ENCODE measurements at regions not wholly inside any gene's neighbourhood (a gene's known extent, or its start where the extent isn't known, plus 50 kb on each side); places are given as distances from the start of the nearest gene placed in this dataset.

GRCh38 chr9:117595650-117596049 is 108.6 kb upstream of the TLR4 start:
- Mint-ChIP-seq H3K36me3 (ENCODE audit: low read depth) (no peaks in the 10 kb centered on the region), H3K4me3 (ENCODE audit: low read depth) (no peak overlapping the region), H3K9me3 (peaks cover 4% of the 10 kb centered on the region), H3K4me1 (ENCODE audit: low read depth) (no peaks in the 10 kb centered on the region), H3K27ac (no peak overlapping the region), H3K27me3 (ENCODE audit: low read depth) (no peaks in the 10 kb centered on the region)
- no peak for DNase-seq (ENCODE audit: low spot score)
- intact Hi-C loops (cut with micrococcal nuclease) = no loop called here

GRCh38 chr9:117587263-117587662 is 116.9 kb upstream of the TLR4 start:
- no peak overlapping the region for H3K27ac Mint-ChIP-seq
- no peak for DNase-seq (ENCODE audit: low spot score)
- H3K4me1 Mint-ChIP-seq (ENCODE audit: low read depth) = no peaks in the 10 kb centered on the region
- no peak overlapping the region for H3K4me3 Mint-ChIP-seq (ENCODE audit: low read depth)
- intact Hi-C loops (cut with micrococcal nuclease) = no loop called here
- no peaks in the 10 kb centered on the region for H3K27me3 Mint-ChIP-seq (ENCODE audit: low read depth)
- no peaks in the 10 kb centered on the region for H3K36me3 Mint-ChIP-seq (ENCODE audit: low read depth)
- no peaks in the 10 kb centered on the region for H3K9me3 Mint-ChIP-seq

- intact Hi-C loops (cut with micrococcal nuclease) = no loop called here
- Mint-ChIP-seq H3K36me3 (ENCODE audit: low read depth) (no peaks in the 10 kb centered on the region), H3K27me3 (ENCODE audit: low read depth) (no peaks in the 10 kb centered on the region), H3K27ac (no peak overlapping the region), H3K9me3 (no peaks in the 10 kb centered on the region), H3K4me1 (ENCODE audit: low read depth) (no peaks in the 10 kb centered on the region), H3K4me3 (ENCODE audit: low read depth) (no peak overlapping the region)
- DNase-seq (ENCODE audit: low spot score) = no peak
Observed at GRCh38 chr9:117574099-117574498, 130.1 kb upstream of the TLR4 start.

- no peak for DNase-seq (ENCODE audit: low spot score)
- H3K36me3 Mint-ChIP-seq (ENCODE audit: low read depth) = no peaks in the 10 kb centered on the region
Observed at GRCh38 chr9:117564839-117565238, 139.4 kb upstream of the TLR4 start.

GRCh38 chr9:117561761-117562160 is 142.4 kb upstream of the TLR4 start:
- no peak overlapping the region for H3K4me3 Mint-ChIP-seq (ENCODE audit: low read depth)
- H3K27ac Mint-ChIP-seq = no peak overlapping the region
- H3K4me1 Mint-ChIP-seq (ENCODE audit: low read depth) = no peaks in the 10 kb centered on the region
- H3K36me3 Mint-ChIP-seq (ENCODE audit: low read depth) = no peaks in the 10 kb centered on the region
- intact Hi-C loops (cut with micrococcal nuclease) = no loop called here
- no peaks in the 10 kb centered on the region for H3K27me3 Mint-ChIP-seq (ENCODE audit: low read depth)
- DNase-seq (ENCODE audit: low spot score) = no peak
- no peaks in the 10 kb centered on the region for H3K9me3 Mint-ChIP-seq

More at GRCh38 chr9:117564839-117565238, 139.4 kb upstream of the TLR4 start:
- Mint-ChIP-seq H3K4me1 (ENCODE audit: low read depth) (no peaks in the 10 kb centered on the region), H3K9me3 (no peaks in the 10 kb centered on the region), H3K27ac (no peak overlapping the region), H3K4me3 (ENCODE audit: low read depth) (no peak overlapping the region), H3K27me3 (ENCODE audit: low read depth) (no peaks in the 10 kb centered on the region)
- intact Hi-C loops (cut with micrococcal nuclease) = no loop called here

GRCh38 chr9:117555964-117556629 is 141.2 kb upstream of the ASTN2 start:
- Mint-ChIP-seq H3K36me3 (ENCODE audit: low read depth) (no peaks in the 10 kb centered on the region), H3K9me3 (no peaks in the 10 kb centered on the region), H3K4me1 (ENCODE audit: low read depth) (no peaks in the 10 kb centered on the region), H3K27ac (no peak overlapping the region), H3K4me3 (ENCODE audit: low read depth) (no peak overlapping the region), H3K27me3 (ENCODE audit: low read depth) (no peaks in the 10 kb centered on the region)
- intact Hi-C loops (cut with micrococcal nuclease) = loop anchor here (1.0 kb wide), 1 partner anchor 69 kb away; no protein-coding TSS in a partner anchor
- peak; percentile 20 for DNase-seq (ENCODE audit: low spot score)

- DNase-seq (ENCODE audit: low spot score) = no peak
- Mint-ChIP-seq H3K27ac (no peak overlapping the region), H3K27me3 (ENCODE audit: low read depth) (peaks cover 2% of the 10 kb centered on the region), H3K9me3 (no peaks in the 10 kb centered on the region), H3K4me3 (ENCODE audit: low read depth) (no peak overlapping the region), H3K4me1 (ENCODE audit: low read depth) (no peaks in the 10 kb centered on the region), H3K36me3 (ENCODE audit: low read depth) (no peaks in the 10 kb centered on the region)
- intact Hi-C loops (cut with micrococcal nuclease) = no loop called here
Observed at GRCh38 chr9:117552811-117553210, 138.0 kb upstream of the ASTN2 start.

GRCh38 chr9:117551171-117551570 is 136.3 kb upstream of the ASTN2 start:
- Mint-ChIP-seq H3K36me3 (ENCODE audit: low read depth) (no peaks in the 10 kb centered on the region), H3K27me3 (ENCODE audit: low read depth) (peaks cover 2% of the 10 kb centered on the region), H3K9me3 (no peaks in the 10 kb centered on the region), H3K4me3 (ENCODE audit: low read depth) (no peak overlapping the region), H3K27ac (no peak overlapping the region), H3K4me1 (ENCODE audit: low read depth) (peaks cover 3% of the 10 kb centered on the region)
- no peak for DNase-seq (ENCODE audit: low spot score)
- intact Hi-C loops (cut with micrococcal nuclease) = no loop called here

- Mint-ChIP-seq H3K36me3 (ENCODE audit: low read depth) (no peaks in the 10 kb centered on the region), H3K27me3 (ENCODE audit: low read depth) (peaks cover 2% of the 10 kb centered on the region), H3K4me1 (ENCODE audit: low read depth) (peaks cover 3% of the 10 kb centered on the region), H3K4me3 (ENCODE audit: low read depth) (no peak overlapping the region), H3K27ac (no peak overlapping the region), H3K9me3 (no peaks in the 10 kb centered on the region)
- intact Hi-C loops (cut with micrococcal nuclease) = no loop called here
- DNase-seq (ENCODE audit: low spot score) = no peak
Observed at GRCh38 chr9:117549444-117549843, 134.6 kb upstream of the ASTN2 start.

GRCh38 chr9:117548556-117548955 is 133.7 kb upstream of the ASTN2 start:
- no peaks in the 10 kb centered on the region for H3K36me3 Mint-ChIP-seq (ENCODE audit: low read depth)
- intact Hi-C loops (cut with micrococcal nuclease) = no loop called here
- H3K4me1 Mint-ChIP-seq (ENCODE audit: low read depth) = peaks cover 3% of the 10 kb centered on the region
- H3K27me3 Mint-ChIP-seq (ENCODE audit: low read depth) = peaks cover 2% of the 10 kb centered on the region
- H3K9me3 Mint-ChIP-seq = no peaks in the 10 kb centered on the region
- no peak overlapping the region for H3K4me3 Mint-ChIP-seq (ENCODE audit: low read depth)
- DNase-seq (ENCODE audit: low spot score) = no peak
- H3K27ac Mint-ChIP-seq = no peak overlapping the region

GRCh38 chr9:117547904-117548303 is 133.0 kb upstream of the ASTN2 start:
- no peak for DNase-seq (ENCODE audit: low spot score)
- Mint-ChIP-seq H3K4me3 (ENCODE audit: low read depth) (no peak overlapping the region), H3K36me3 (ENCODE audit: low read depth) (no peaks in the 10 kb centered on the region), H3K27me3 (ENCODE audit: low read depth) (peaks cover 2% of the 10 kb centered on the region), H3K27ac (no peak overlapping the region), H3K4me1 (ENCODE audit: low read depth) (peaks cover 3% of the 10 kb centered on the region), H3K9me3 (no peaks in the 10 kb centered on the region)
- intact Hi-C loops (cut with micrococcal nuclease) = no loop called here

GRCh38 chr9:117546894-117547678 is 132.2 kb upstream of the ASTN2 start:
- H3K36me3 Mint-ChIP-seq (ENCODE audit: low read depth) = no peaks in the 10 kb centered on the region
- H3K27ac Mint-ChIP-seq = no peak overlapping the region
- intact Hi-C loops (cut with micrococcal nuclease) = no loop called here
- no peak overlapping the region for H3K4me3 Mint-ChIP-seq (ENCODE audit: low read depth)
- peak; percentile 8 for DNase-seq (ENCODE audit: low spot score)
- H3K4me1 Mint-ChIP-seq (ENCODE audit: low read depth) = peaks cover 3% of the 10 kb centered on the region
- no peaks in the 10 kb centered on the region for H3K9me3 Mint-ChIP-seq
- peaks cover 2% of the 10 kb centered on the region for H3K27me3 Mint-ChIP-seq (ENCODE audit: low read depth)

- DNase-seq (ENCODE audit: low spot score) = no peak
- Mint-ChIP-seq H3K4me3 (ENCODE audit: low read depth) (no peak overlapping the region), H3K9me3 (no peaks in the 10 kb centered on the region), H3K27ac (no peak overlapping the region), H3K27me3 (ENCODE audit: low read depth) (peaks cover 2% of the 10 kb centered on the region), H3K4me1 (ENCODE audit: low read depth) (peaks cover 3% of the 10 kb centered on the region), H3K36me3 (ENCODE audit: low read depth) (no peaks in the 10 kb centered on the region)
- intact Hi-C loops (cut with micrococcal nuclease) = no loop called here
Observed at GRCh38 chr9:117545846-117546245, 131.0 kb upstream of the ASTN2 start.
